PC-9 (cell line): ENCODE measurements at regions not wholly inside any gene's neighbourhood (a gene's known extent, or its start where the extent isn't known, plus 50 kb on each side); places are given as distances from the start of the nearest gene placed in this dataset.

ENCODE experiments used
- BruUV-seq: library from RNA; stranded (reverse); fragments of 400-500 nt; replicated peaks from 2 replicates; lab custom pipeline; 2021; lab: Mats Ljungman, UMichigan
- CTCF ChIA-PET: fragments of 300-600 bp; sonication (Branson Sonifier 250); formaldehyde crosslinking; loops from one replicate; lab custom pipeline; 2022; ENCODE audit warnings: antibody characterized with exemption; lab: Charles Lee
- POLR2A ChIA-PET: fragments of 300-600 bp; sonication (Branson Sonifier 250); formaldehyde crosslinking; loops from one replicate; lab custom pipeline; 2022; ENCODE audit warnings: antibody characterized with exemption; ENCODE audit not compliant: unreplicated experiment; lab: Charles Lee
- DNase-seq, 2 experiments: peaks; one replicate each; pipeline versions ENCODE4 v3.0.0 to v3.0.0-alpha.2; 2015 to 2022; ENCODE audit warnings: mixed read lengths in 1 of 2
- H2AFZ ChIP-seq: fragments of 200-600 bp; sonication (generic); 2 replicates; pipeline ENCODE4 v1.8.1; 2017; ENCODE audit warnings: antibody characterized with exemption
- H3F3A ChIP-seq: fragments of 200-600 bp; sonication (generic); 2 replicates; pipeline ENCODE4 v1.8.1; 2017; ENCODE audit warnings: antibody characterized with exemption, mild to moderate bottlenecking, low read depth; ENCODE audit not compliant: insufficient read depth
- H3K27ac ChIP-seq: fragments of 200-600 bp; sonication (generic); 2 replicates; pipeline ENCODE4 v1.6.1; 2016; ENCODE audit warnings: mixed run types
- H3K27me3 ChIP-seq: fragments of 200-600 bp; sonication (generic); 2 replicates; pipeline ENCODE4 v1.6.1; 2016; ENCODE audit warnings: low read depth, mixed run types; ENCODE audit not compliant: insufficient read depth
- H3K36me3 ChIP-seq: fragments of 200-600 bp; sonication (generic); 2 replicates; pipeline ENCODE4 v1.6.1; 2016; ENCODE audit warnings: low read depth, mixed run types
- H3K4me1 ChIP-seq: fragments of 200-600 bp; sonication (generic); replicated peaks from 2 replicates; pipeline ENCODE4 v1.6.1; 2016; ENCODE audit warnings: mixed run types; ENCODE audit not compliant: insufficient read depth
- H3K4me2 ChIP-seq: fragments of 200-600 bp; sonication (generic); 2 replicates; pipeline ENCODE4 v1.6.1; 2017; ENCODE audit warnings: mixed run types
- H3K4me3 ChIP-seq: fragments of 200-600 bp; sonication (generic); 2 replicates; pipeline ENCODE4 v1.6.1; 2016; ENCODE audit warnings: mixed run types
- H3K79me2 ChIP-seq: fragments of 200-600 bp; sonication (generic); 2 replicates; pipeline ENCODE4 v1.6.1; 2017; ENCODE audit warnings: low read depth, mixed run types
- H3K9me2 ChIP-seq: fragments of 200-600 bp; sonication (generic); 2 replicates; pipeline ENCODE4 v1.8.1; 2017; ENCODE audit warnings: mild to moderate bottlenecking; ENCODE audit not compliant: insufficient read depth
- H3K9me3 ChIP-seq: fragments of 200-600 bp; sonication (generic); 2 replicates; pipeline ENCODE4 v1.8.1; 2016; ENCODE audit warnings: low read depth; ENCODE audit not compliant: insufficient read depth
- H4K20me1 ChIP-seq: fragments of 200-600 bp; sonication (generic); 2 replicates; pipeline ENCODE4 v1.8.1; 2017; ENCODE audit not compliant: insufficient read depth
- CTCF ChIP-seq: fragments of 200-600 bp; sonication (generic); conservative IDR thresholded peaks from 2 replicates; pipeline ENCODE4 v1.6.1; 2017; ENCODE audit warnings: mixed run types, antibody characterized with exemption, mild to moderate bottlenecking, moderate library complexity
- EZH2 ChIP-seq: fragments of 200-600 bp; sonication (generic); IDR thresholded peaks from 2 replicates; pipeline ENCODE4 v1.8.0; 2017; ENCODE audit warnings: antibody characterized with exemption, low read depth
- intact Hi-C: fragments of 100-400 bp; cut with micrococcal nuclease; formaldehyde crosslinking; loops from one replicate; pipeline ENCODE4 v1.10.0; 2022; ENCODE audit not compliant: unreplicated experiment

- TF ChIP-seq EZH2, result no peak
- no peak for TF ChIP-seq CTCF
- POLR2A ChIA-PET, result interaction anchor here (0.6 kb wide), 1 partner anchor 398 kb away, joined by 6 read pairs; no protein-coding TSS in a partner anchor
- Histone ChIP-seq H4K20me1 (no peaks in the 10 kb centered on the region), H3F3A (no peaks in the 10 kb centered on the region), H3K4me3 (no peak overlapping the region), H3K27ac (no peak overlapping the region), H3K79me2 (no peaks in the 10 kb centered on the region), H3K4me1 (peaks cover under 1% of the 10 kb centered on the region), H3K36me3 (no peaks in the 10 kb centered on the region), H3K9me2 (no peaks in the 10 kb centered on the region), H2AFZ (no peak overlapping the region), H3K4me2 (no peak overlapping the region), H3K9me3 (peaks cover 6% of the 10 kb centered on the region; the same call in 1 of the 2 replicates), H3K27me3 (no peaks in the 10 kb centered on the region)
- DNase-seq, result no peak
- intact Hi-C loops, result no loop called here
- CTCF ChIA-PET, result no interaction called here
- BruUV-seq, result no TSS peak
These were observed 91.1 kb upstream of the CARD11 start for GRCh38 chr7:3134745-3135144.

GRCh38 chr7:3135626-3136025 is 92.0 kb upstream of the CARD11 start:
- POLR2A ChIA-PET, result interaction anchor here (0.6 kb wide), 1 partner anchor 399 kb away, joined by 6 read pairs; no protein-coding TSS in a partner anchor
- CTCF ChIA-PET, result interaction anchor here (0.7 kb wide), 1 partner anchor 1062 kb away, joined by 7 read pairs; no protein-coding TSS in a partner anchor
- DNase-seq, result no peak

DNA sequence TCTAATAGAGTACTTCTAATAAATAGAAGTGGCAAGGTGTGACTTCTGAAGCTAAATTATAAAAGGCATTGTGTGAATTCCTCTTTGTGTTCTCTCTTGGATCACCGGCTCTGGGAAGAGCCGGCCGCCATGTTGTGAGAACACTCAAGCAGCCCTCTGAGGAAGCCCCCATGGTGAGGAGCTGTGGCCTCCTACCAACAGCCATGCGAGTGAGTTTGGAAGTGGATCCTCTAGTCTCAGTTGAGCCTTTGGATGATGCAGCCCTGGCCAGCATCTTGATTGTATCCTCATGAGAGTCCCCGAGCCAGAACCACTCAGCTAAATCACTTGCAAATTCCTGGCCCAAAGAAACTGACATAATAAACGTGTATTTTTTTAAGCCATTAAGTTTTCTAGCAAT is 94.5 kb upstream of the CARD11 start:
- BruUV-seq, result no TSS peak
- Histone ChIP-seq H3K79me2 (no peaks in the 10 kb centered on the region), H3F3A (no peaks in the 10 kb centered on the region), H2AFZ (no peak overlapping the region), H4K20me1 (no peaks in the 10 kb centered on the region), H3K4me1 (no peaks in the 10 kb centered on the region), H3K4me2 (no peak overlapping the region), H3K9me2 (no peaks in the 10 kb centered on the region), H3K9me3 (no peaks in the 10 kb centered on the region), H3K27me3 (no peaks in the 10 kb centered on the region), H3K36me3 (no peaks in the 10 kb centered on the region), H3K4me3 (no peak overlapping the region), H3K27ac (no peak overlapping the region)
- ChIA-PET POLR2A (no interaction called here), CTCF (no interaction called here)
- intact Hi-C loops, result no loop called here
- DNase-seq, result no peak
- TF ChIP-seq CTCF (no peak), EZH2 (no peak)

More at GRCh38 chr7:3135626-3136025, 92.0 kb upstream of the CARD11 start:
- H3K9me2 ChIP-seq, result no peaks in the 10 kb centered on the region
- no peak overlapping the region for H3K27ac ChIP-seq
- TF ChIP-seq EZH2 (no peak), CTCF (no peak)
- H2AFZ ChIP-seq, result no peak overlapping the region
- no TSS peak for BruUV-seq
- no peaks in the 10 kb centered on the region for H3F3A ChIP-seq
- H4K20me1 ChIP-seq, result no peaks in the 10 kb centered on the region
- no peaks in the 10 kb centered on the region for H3K4me1 ChIP-seq
- H3K4me3 ChIP-seq, result no peak overlapping the region
- intact Hi-C loops, result no loop called here
- H3K79me2 ChIP-seq, result no peaks in the 10 kb centered on the region
- H3K36me3 ChIP-seq, result no peaks in the 10 kb centered on the region
- no peak overlapping the region for H3K4me2 ChIP-seq
- H3K27me3 ChIP-seq, result no peaks in the 10 kb centered on the region
- peaks cover 6% of the 10 kb centered on the region; the same call in 1 of the 2 replicates for H3K9me3 ChIP-seq
